DMS79 (cell line): ENCODE measurements at regions not wholly inside any gene's neighbourhood (a gene's known extent, or its start where the extent isn't known, plus 50 kb on each side); places are given as distances from the start of the nearest gene placed in this dataset.

Source experiments
- DNase-seq: peaks from one replicate; lab custom pipeline; 2025; lab: John Stamatoyannopoulos, UW

DNA sequence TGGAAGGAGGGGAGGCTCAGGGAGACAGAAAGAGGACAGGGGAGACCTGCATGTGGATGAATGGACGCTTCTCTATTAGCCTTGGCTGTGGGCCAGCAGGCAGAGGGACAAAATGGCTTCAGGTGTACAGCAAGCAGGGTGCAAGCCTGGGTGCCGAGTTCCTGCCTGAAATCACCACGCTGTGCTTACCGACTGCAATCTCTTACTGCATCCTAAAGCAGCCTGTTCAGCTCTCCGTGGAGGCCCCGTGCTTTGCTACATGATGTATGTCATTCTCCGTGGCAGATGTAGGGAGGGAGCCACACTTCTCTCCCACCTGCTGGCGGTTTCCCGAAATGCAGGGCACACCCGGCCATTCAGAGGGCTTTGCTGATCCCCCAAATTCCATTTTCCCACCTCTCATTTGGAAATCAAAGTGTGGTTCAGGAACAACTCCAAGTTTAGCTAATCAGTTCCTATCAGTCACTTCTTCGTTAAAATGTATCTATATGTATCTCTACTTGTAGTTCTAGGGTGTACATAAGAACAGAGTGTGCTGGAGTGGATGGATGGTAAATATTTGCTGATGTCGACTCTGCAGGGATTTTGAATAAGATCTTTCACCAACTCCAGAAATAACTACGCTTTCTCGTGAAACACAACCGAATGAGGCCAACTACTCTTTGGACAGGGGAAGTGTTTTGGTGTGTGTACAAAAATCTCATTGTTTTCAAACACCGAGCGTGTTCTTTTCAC lies 122.3 kb upstream of the BACE2 start:
- no peak for DNase-seq

GRCh38 chr21:41048145-41048544 lies 119.8 kb upstream of the BACE2 start:
- DNase-seq: no peak

- no peak for DNase-seq
Observed at GRCh38 chr21:41048623-41049022, 119.3 kb upstream of the BACE2 start.

- no peak for DNase-seq
Observed at GRCh38 chr21:41052820-41053555, 115.0 kb upstream of the BACE2 start.

GRCh38 chr21:41054018-41054578 lies 113.9 kb upstream of the BACE2 start:
- DNase-seq: no peak

- DNase-seq: no peak
Observed at GRCh38 chr21:41055266-41055665, 112.7 kb upstream of the BACE2 start.

DNA sequence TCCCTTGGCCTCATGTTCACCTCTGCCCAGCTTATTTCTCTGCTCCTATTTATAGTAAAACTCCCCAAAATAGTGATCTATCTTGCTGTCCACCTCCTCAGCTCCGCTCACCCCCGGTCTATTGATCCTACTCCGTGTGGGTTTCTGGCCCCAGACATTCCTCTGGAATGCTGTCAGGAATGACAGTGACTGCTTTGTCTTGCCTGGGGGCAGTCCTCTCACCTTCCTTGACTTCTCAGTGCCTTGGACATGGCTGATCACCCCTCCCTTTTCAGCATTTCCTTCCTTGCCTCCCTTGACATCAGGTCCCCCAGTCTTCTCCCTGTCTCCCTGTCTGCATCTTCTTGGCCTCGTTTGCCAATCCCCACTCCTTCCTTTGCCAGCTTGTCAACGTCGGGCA lies 108.1 kb upstream of the BACE2 start:
- DNase-seq: no peak

- DNase-seq: no peak
Observed at GRCh38 chr21:41061701-41062100, 106.3 kb upstream of the BACE2 start.

DNA sequence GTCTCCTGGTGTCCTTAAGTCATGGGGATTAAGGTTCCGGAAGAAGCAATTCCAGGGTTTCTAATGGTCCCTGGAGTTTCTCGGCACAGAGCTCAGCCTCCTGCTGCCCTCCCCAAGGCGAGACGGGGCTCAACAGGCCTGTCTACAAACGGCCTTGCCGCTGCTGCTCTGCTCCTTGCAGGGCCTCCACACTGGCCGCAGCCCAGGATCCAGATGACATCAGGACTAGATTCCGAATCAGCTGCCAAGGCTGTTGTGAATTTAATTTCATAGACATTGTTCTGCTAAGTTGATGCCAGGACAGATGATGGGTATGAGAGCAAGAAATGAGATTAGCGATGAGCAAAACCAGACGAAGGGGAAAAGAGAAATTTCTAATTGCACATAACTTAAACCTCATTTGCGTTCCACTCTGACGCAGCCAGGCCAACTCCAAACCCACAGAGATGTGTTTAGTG lies 103.6 kb upstream of the BACE2 start:
- no peak for DNase-seq

DNA sequence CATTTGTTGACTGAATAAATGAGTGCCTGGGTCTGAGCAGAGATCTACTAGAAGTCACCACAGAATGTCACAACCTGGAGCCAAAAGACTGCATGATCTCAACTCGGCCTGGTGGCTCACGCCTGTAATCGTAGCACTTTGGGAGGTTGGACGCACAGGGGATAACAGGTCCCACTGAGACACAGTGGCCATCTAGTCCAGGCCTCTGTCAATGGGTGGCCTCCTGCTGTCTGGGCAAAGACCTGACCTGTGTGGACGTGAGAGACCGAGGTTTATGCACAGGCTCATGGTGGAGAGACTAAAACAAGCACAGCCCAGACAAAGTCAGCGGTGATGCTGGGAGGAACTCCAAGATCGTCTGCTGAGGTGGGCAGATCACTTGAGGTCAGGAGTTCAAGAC lies 103.0 kb upstream of the BACE2 start:
- DNase-seq: no peak

- no peak for DNase-seq
Observed at GRCh38 chr21:41065539-41065938, 102.4 kb upstream of the BACE2 start.

GRCh38 chr21:41066086-41066938 lies 101.6 kb upstream of the BACE2 start:
- no peak for DNase-seq

GRCh38 chr21:41067709-41068108 lies 100.3 kb upstream of the BACE2 start:
- no peak for DNase-seq

DNA sequence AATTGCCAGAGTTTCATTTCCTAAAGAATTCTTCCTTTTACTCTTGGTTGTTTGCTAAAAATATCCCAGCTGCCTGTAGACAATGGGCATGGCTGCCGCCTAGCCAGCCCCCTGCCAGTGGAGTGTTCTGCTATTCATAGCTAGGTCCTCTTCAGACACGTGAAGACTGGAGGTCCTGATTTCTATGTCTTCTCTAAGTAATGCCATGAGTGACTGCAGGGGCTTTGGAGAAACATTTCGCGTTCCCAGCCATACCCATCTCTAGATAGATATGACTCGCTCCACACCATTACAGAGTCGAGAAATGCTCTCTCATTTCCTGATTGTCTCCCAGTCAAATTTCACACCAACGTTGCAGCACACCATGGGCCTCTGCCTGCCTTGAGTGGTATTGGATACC lies 99.5 kb upstream of the BACE2 start:
- DNase-seq: no peak

GRCh38 chr21:41068967-41069642 lies 98.9 kb upstream of the BACE2 start:
- peak; percentile 82 for DNase-seq

DNA sequence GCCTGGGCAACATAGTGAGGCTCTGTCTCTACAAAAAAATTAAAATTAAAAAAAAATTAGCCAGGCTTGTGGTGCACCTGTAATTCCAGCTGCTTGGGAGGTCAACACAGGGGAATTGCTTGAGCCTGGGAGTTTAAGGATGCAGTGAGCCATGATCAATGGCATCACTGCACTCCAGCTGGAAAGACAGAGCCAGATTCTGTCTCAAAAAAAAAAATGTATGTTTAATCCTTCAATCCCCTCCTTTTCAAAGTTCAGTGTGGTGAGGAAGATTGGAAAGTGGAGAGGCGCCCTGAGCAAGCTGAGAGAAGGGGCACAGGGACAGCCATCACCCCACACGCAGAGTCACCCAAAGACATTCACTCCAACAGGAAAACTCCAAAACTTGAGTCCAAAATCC lies 97.7 kb upstream of the BACE2 start:
- no peak for DNase-seq

DNA sequence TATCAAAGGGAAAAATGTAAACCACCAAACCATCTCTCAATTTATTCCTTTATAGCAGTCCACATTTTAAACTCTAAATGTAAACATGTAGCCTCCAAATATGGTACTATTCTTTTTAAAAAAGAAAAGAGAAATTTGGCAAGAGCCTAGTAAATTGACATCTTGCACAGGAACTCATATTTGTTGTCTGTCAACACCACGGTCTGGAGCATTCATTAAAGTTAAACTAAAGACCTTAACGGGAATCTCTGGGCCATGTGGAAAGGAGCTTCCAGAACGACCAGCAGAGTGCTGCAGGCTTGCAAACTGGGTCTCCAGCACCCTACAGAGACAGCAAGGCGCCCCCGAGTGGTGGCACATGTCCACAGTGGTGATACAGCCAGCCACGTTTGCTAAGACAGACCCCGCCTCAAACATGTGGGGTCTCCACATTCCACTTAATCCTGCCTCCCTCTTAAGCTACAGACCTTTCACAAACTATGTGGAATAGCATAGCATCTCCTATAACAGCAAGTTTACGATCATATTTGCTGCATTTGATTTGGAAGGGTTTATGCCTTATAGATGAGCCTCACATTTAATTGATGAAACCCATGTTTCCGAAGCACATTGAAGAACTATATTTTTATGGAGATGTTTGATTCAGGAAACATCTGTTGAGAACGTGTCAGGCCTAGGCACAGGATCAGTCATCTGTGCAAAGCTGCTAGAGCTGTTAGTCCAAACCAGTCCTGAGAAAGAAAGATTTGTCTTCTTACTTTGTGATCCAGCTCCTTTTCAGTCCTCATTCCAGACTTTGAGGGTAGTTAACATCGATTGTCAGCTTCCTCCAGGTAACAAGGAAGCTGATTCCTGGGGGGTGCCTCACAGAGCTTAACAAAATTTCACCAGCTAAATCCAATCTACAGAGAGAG lies 96.4 kb upstream of the BACE2 start:
- no peak for DNase-seq

GRCh38 chr21:41073558-41073957 lies 94.4 kb upstream of the BACE2 start:
- DNase-seq: no peak

DNA sequence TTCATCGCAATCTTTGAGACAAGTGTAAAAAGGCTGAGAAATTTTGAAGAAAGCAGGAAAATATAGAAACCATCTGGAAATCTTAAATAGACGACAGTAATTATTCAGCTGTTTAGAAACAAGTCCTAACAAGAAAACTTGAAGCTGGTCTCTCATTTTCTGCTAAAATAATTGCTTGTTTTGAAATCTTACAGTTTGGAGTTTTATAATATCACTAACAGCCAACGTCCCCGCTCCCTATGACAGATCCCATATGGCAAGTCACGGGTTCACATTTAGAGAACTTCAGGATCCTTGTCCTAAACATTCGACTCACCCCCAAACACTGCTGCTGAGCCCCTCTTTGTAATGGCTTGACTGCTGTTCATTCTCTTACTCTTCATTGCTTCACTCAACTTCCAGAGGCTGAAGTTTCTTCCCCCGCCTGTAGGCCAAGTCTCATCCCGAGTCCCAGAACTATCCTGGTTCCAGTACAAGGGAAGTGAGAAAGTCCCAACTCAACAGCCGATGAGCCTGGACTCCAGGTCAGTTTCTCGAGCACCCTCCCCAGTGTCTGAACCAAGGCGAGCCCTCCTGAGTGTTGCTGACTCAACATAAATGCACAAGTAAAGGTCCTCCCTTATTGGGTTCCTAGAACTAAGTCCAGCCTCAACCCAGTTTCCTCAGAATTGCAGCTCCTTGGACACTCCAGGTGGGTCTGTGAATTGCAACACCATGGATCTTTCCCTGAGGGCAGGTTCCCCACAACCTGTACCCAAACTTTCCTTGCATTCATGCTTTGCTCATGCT lies 93.4 kb upstream of the BACE2 start:
- no peak for DNase-seq

- no peak for DNase-seq
Observed at GRCh38 chr21:41075656-41076055, 92.3 kb upstream of the BACE2 start.
